ENCODE measurements at regions not wholly inside any gene's neighbourhood (a gene's known extent, or its start where the extent isn't known, plus 50 kb on each side); places are given as distances from the start of the nearest gene placed in this dataset.

GRCh38 chr2:196534495-196534894, 105.0 kb upstream of the CCDC150 start:
- peaks cover 3% of the 10 kb centered on the region for H3K4me1 Mint-ChIP-seq (ENCODE audit: unreplicated experiment)
- H3K36me3 Mint-ChIP-seq (ENCODE audit: low read depth, unreplicated experiment): no peaks in the 10 kb centered on the region
- H3K4me3 Mint-ChIP-seq (ENCODE audit: unreplicated experiment): no peak overlapping the region
- no peak overlapping the region for H3K27ac Mint-ChIP-seq (ENCODE audit: unreplicated experiment)
- no peaks in the 10 kb centered on the region for H3K9me3 Mint-ChIP-seq (ENCODE audit: unreplicated experiment)
- TF ChIP-seq CTCF (IDR thresholded peaks at IDR 0.05; ENCODE audit: unreplicated experiment): no peak
- no peaks in the 10 kb centered on the region for H3K27me3 Mint-ChIP-seq (ENCODE audit: unreplicated experiment)
- no peak for DNase-seq (ENCODE audit: low spot score)

- H3K4me3 Mint-ChIP-seq (ENCODE audit: unreplicated experiment): peak overlapping the region; percentile 3
These were observed 104.5 kb upstream of the CCDC150 start for GRCh38 chr2:196535061-196535460.

GRCh38 chr2:196535742-196536141, 103.8 kb upstream of the CCDC150 start:
- Mint-ChIP-seq H3K4me1 (ENCODE audit: unreplicated experiment) (peaks cover 3% of the 10 kb centered on the region), H3K4me3 (ENCODE audit: unreplicated experiment) (no peak overlapping the region), H3K36me3 (ENCODE audit: low read depth, unreplicated experiment) (no peaks in the 10 kb centered on the region), H3K27me3 (ENCODE audit: unreplicated experiment) (no peaks in the 10 kb centered on the region), H3K9me3 (ENCODE audit: unreplicated experiment) (no peaks in the 10 kb centered on the region), H3K27ac (ENCODE audit: unreplicated experiment) (no peak overlapping the region)
- no peak for DNase-seq (ENCODE audit: low spot score)
- TF ChIP-seq CTCF (IDR thresholded peaks at IDR 0.05; ENCODE audit: unreplicated experiment): no peak

More at GRCh38 chr2:196535061-196535460, 104.5 kb upstream of the CCDC150 start:
- no peak for DNase-seq (ENCODE audit: low spot score)
- Mint-ChIP-seq H3K27ac (ENCODE audit: unreplicated experiment) (no peak overlapping the region), H3K4me1 (ENCODE audit: unreplicated experiment) (peaks cover 3% of the 10 kb centered on the region), H3K27me3 (ENCODE audit: unreplicated experiment) (no peaks in the 10 kb centered on the region), H3K36me3 (ENCODE audit: low read depth, unreplicated experiment) (no peaks in the 10 kb centered on the region), H3K9me3 (ENCODE audit: unreplicated experiment) (no peaks in the 10 kb centered on the region)
- TF ChIP-seq CTCF (IDR thresholded peaks at IDR 0.05; ENCODE audit: unreplicated experiment): no peak

- Mint-ChIP-seq H3K9me3 (ENCODE audit: unreplicated experiment) (no peaks in the 10 kb centered on the region), H3K4me1 (ENCODE audit: unreplicated experiment) (peaks cover 3% of the 10 kb centered on the region), H3K36me3 (ENCODE audit: low read depth, unreplicated experiment) (no peaks in the 10 kb centered on the region), H3K27ac (ENCODE audit: unreplicated experiment) (no peak overlapping the region), H3K27me3 (ENCODE audit: unreplicated experiment) (peaks cover 2% of the 10 kb centered on the region), H3K4me3 (ENCODE audit: unreplicated experiment) (no peak overlapping the region)
- no peak for TF ChIP-seq CTCF (IDR thresholded peaks at IDR 0.05; ENCODE audit: unreplicated experiment)
- DNase-seq (ENCODE audit: low spot score): no peak
These were observed 102.2 kb upstream of the CCDC150 start for GRCh38 chr2:196537311-196537710.

GRCh38 chr2:196538189-196538588, 101.3 kb upstream of the CCDC150 start:
- H3K4me3 Mint-ChIP-seq (ENCODE audit: unreplicated experiment): no peak overlapping the region
- TF ChIP-seq CTCF (IDR thresholded peaks at IDR 0.05; ENCODE audit: unreplicated experiment): no peak
- H3K9me3 Mint-ChIP-seq (ENCODE audit: unreplicated experiment): no peaks in the 10 kb centered on the region
- H3K27me3 Mint-ChIP-seq (ENCODE audit: unreplicated experiment): peaks cover 2% of the 10 kb centered on the region
- peaks cover 2% of the 10 kb centered on the region for H3K4me1 Mint-ChIP-seq (ENCODE audit: unreplicated experiment)
- no peak overlapping the region for H3K27ac Mint-ChIP-seq (ENCODE audit: unreplicated experiment)
- no peaks in the 10 kb centered on the region for H3K36me3 Mint-ChIP-seq (ENCODE audit: low read depth, unreplicated experiment)
- DNase-seq (ENCODE audit: low spot score): no peak

All from endothelial cell (in vitro differentiated cells).